Mucosa of rectum (tissue), 2 donors: ENCODE measurements at regions not wholly inside any gene's neighbourhood (a gene's known extent, or its start where the extent isn't known, plus 50 kb on each side); places are given as distances from the start of the nearest gene placed in this dataset.

ENCODE experiments used
- H3K27ac ChIP-seq, 2 donors: one replicate each; pipeline ENCODE4 v1.7.0; 2013; ENCODE audit warnings: inconsistent platforms in 2 of 2, low read depth in 2 of 2, low read length in 2 of 2
- H3K27me3 ChIP-seq, 2 donors: one replicate each; pipeline ENCODE4 v1.7.0; 2013; ENCODE audit warnings: low read length in 2 of 2; ENCODE audit not compliant: control insufficient read depth in 2 of 2, insufficient read depth in 2 of 2
- H3K36me3 ChIP-seq, 2 donors: one replicate each; pipeline ENCODE4 v1.7.0; 2013; ENCODE audit warnings: low read length in 2 of 2; ENCODE audit not compliant: control insufficient read depth in 2 of 2, insufficient read depth in 2 of 2
- H3K4me1 ChIP-seq, 2 donors: one replicate each; pipeline ENCODE4 v1.7.0; 2013; ENCODE audit warnings: low read length in 2 of 2, mild to moderate bottlenecking in 1 of 2; ENCODE audit not compliant: control insufficient read depth in 2 of 2, insufficient read depth in 2 of 2
- H3K4me3 ChIP-seq, 2 donors: one replicate each; pipeline ENCODE4 v1.7.0; 2013; ENCODE audit warnings: low read length in 2 of 2
- H3K9ac ChIP-seq, 2 donors: one replicate each; pipeline ENCODE4 v1.7.0; 2013; ENCODE audit warnings: low read length in 2 of 2, low read depth in 1 of 2, mild to moderate bottlenecking in 1 of 2
- H3K9me3 ChIP-seq, 2 donors: one replicate each; pipeline ENCODE4 v1.7.0; 2013; ENCODE audit warnings: low read length in 2 of 2; ENCODE audit not compliant: control insufficient read depth in 2 of 2
- donor health status: healthy.
- donor health status: Normal muscosa, but diverticular disease.

GRCh38 chr6:135739288-135739687 is 112.2 kb upstream of the PDE7B start:
- Histone ChIP-seq H3K36me3 (no peaks in the 10 kb centered on the region), H3K9ac (no peak overlapping the region), H3K27ac (no peak overlapping the region), H3K9me3 (no peaks in the 10 kb centered on the region), H3K27me3 (no peaks in the 10 kb centered on the region), H3K4me3 (no peak overlapping the region), H3K4me1 (no peaks in the 10 kb centered on the region)

- H3K4me1 ChIP-seq: no peaks in the 10 kb centered on the region
- H3K9ac ChIP-seq: no peak overlapping the region
- no peaks in the 10 kb centered on the region for H3K27me3 ChIP-seq
- H3K27ac ChIP-seq: no peak overlapping the region
- no peak overlapping the region for H3K4me3 ChIP-seq
- H3K9me3 ChIP-seq: no peaks in the 10 kb centered on the region
- H3K36me3 ChIP-seq: no peaks in the 10 kb centered on the region
Observed at GRCh38 chr6:135740580-135740979, 110.9 kb upstream of the PDE7B start.

- H3K36me3 ChIP-seq: no peaks in the 10 kb centered on the region
- H3K27me3 ChIP-seq: no peaks in the 10 kb centered on the region
- no peak overlapping the region for H3K27ac ChIP-seq
- no peaks in the 10 kb centered on the region for H3K4me1 ChIP-seq
- H3K4me3 ChIP-seq: no peak overlapping the region
- no peak overlapping the region for H3K9ac ChIP-seq
- no peaks in the 10 kb centered on the region for H3K9me3 ChIP-seq
Observed at GRCh38 chr6:135743476-135743875, 108.0 kb upstream of the PDE7B start.

GRCh38 chr6:135748189-135748588 is 103.3 kb upstream of the PDE7B start:
- no peak overlapping the region for H3K27ac ChIP-seq
- no peaks in the 10 kb centered on the region for H3K27me3 ChIP-seq
- H3K36me3 ChIP-seq: no peaks in the 10 kb centered on the region
- H3K9me3 ChIP-seq: no peaks in the 10 kb centered on the region
- H3K9ac ChIP-seq: no peak overlapping the region
- no peaks in the 10 kb centered on the region for H3K4me1 ChIP-seq
- no peak overlapping the region for H3K4me3 ChIP-seq

- Histone ChIP-seq H3K36me3 (no peaks in the 10 kb centered on the region), H3K27me3 (no peaks in the 10 kb centered on the region), H3K4me3 (no peak overlapping the region), H3K4me1 (no peaks in the 10 kb centered on the region), H3K9ac (no peak overlapping the region), H3K9me3 (no peaks in the 10 kb centered on the region), H3K27ac (no peak overlapping the region)
Observed at GRCh38 chr6:135750081-135750480, 101.4 kb upstream of the PDE7B start.

GRCh38 chr6:135753196-135753595 is 98.3 kb upstream of the PDE7B start:
- Histone ChIP-seq H3K9me3 (no peaks in the 10 kb centered on the region), H3K27me3 (no peaks in the 10 kb centered on the region), H3K36me3 (no peaks in the 10 kb centered on the region), H3K4me1 (no peaks in the 10 kb centered on the region), H3K4me3 (no peak overlapping the region), H3K9ac (no peak overlapping the region), H3K27ac (no peak overlapping the region)

- H3K36me3 ChIP-seq: no peaks in the 10 kb centered on the region
- H3K27ac ChIP-seq: no peak overlapping the region
- no peaks in the 10 kb centered on the region for H3K9me3 ChIP-seq
- no peaks in the 10 kb centered on the region for H3K27me3 ChIP-seq
- no peak overlapping the region for H3K4me3 ChIP-seq
- H3K9ac ChIP-seq: no peak overlapping the region
- no peaks in the 10 kb centered on the region for H3K4me1 ChIP-seq
Observed at GRCh38 chr6:135759831-135760230, 91.7 kb upstream of the PDE7B start.

- H3K27ac ChIP-seq: no peak overlapping the region
- no peaks in the 10 kb centered on the region for H3K4me1 ChIP-seq
- no peaks in the 10 kb centered on the region for H3K36me3 ChIP-seq
- no peak overlapping the region for H3K9ac ChIP-seq
- no peak overlapping the region for H3K4me3 ChIP-seq
- H3K27me3 ChIP-seq: no peaks in the 10 kb centered on the region
- H3K9me3 ChIP-seq: no peaks in the 10 kb centered on the region
Observed at GRCh38 chr6:135774006-135774405, 77.5 kb upstream of the PDE7B start.

- Histone ChIP-seq H3K9ac (no peak overlapping the region), H3K27ac (no peak overlapping the region), H3K4me3 (no peak overlapping the region), H3K4me1 (no peaks in the 10 kb centered on the region), H3K36me3 (no peaks in the 10 kb centered on the region), H3K27me3 (no peaks in the 10 kb centered on the region), H3K9me3 (no peaks in the 10 kb centered on the region)
Observed at GRCh38 chr6:135779213-135779612, 72.3 kb upstream of the PDE7B start.

- Histone ChIP-seq H3K9ac (no peak overlapping the region), H3K27ac (no peak overlapping the region), H3K9me3 (no peaks in the 10 kb centered on the region), H3K4me1 (no peaks in the 10 kb centered on the region), H3K36me3 (no peaks in the 10 kb centered on the region), H3K27me3 (no peaks in the 10 kb centered on the region), H3K4me3 (no peak overlapping the region)
Observed at GRCh38 chr6:135780326-135780725, 71.2 kb upstream of the PDE7B start.

GRCh38 chr6:135782546-135782945 is 69.0 kb upstream of the PDE7B start:
- no peak overlapping the region for H3K27ac ChIP-seq
- H3K9ac ChIP-seq: no peak overlapping the region
- H3K27me3 ChIP-seq: no peaks in the 10 kb centered on the region
- no peak overlapping the region for H3K4me3 ChIP-seq
- H3K36me3 ChIP-seq: no peaks in the 10 kb centered on the region
- no peaks in the 10 kb centered on the region for H3K9me3 ChIP-seq
- H3K4me1 ChIP-seq: no peaks in the 10 kb centered on the region
